ENCODE measurements at regions not wholly inside any gene's neighbourhood (a gene's known extent, or its start where the extent isn't known, plus 50 kb on each side); places are given as distances from the start of the nearest gene placed in this dataset.
"Not testable (repeated sequence)": the region's sequence is repeated elsewhere in the genome, so short reads cannot be mapped to it uniquely, and the experiment has no call there.

DNA sequence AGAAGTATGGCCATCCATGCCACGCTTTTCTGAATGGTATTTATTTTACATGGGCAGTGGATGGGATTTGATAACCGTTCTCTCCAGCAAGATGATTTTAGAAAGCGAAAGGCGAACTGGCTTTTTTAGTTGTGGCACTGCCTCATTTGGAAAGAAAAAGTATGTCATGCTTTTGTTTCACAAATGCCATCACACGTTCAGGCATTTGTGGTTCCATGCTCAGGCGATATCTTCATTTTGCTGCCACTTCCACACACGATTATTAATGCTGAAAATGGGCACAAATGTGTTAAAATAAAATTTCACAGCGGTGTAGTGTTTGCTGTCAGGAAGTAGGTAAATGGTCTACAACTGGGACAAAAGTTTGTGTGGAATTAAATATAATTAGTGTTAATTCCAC, 328.1 kb downstream of the BCL2L11 start:
- not testable (repeated sequence) for DNase-seq (ENCODE audit: low read depth)

DNA sequence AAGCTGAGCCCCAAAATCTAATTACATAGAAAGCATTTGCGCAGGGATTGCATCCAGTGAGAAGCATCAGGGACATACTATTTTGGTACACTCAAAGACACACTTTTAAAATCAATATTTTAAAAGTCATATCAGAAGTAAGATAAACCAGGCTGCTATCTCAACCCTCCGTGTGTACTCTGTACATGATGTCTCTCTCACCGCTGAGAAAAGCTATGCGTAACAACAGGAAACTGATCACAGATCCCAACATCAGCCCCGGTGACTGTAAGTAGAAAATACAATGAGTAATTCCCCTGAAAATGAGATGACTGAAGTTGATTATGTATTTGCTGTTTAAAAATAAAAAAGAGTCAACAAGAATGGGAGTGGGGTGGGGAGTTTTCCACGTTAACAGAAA, 329.8 kb downstream of the BCL2L11 start:
- not testable (repeated sequence) for DNase-seq (ENCODE audit: low read depth)

DNA sequence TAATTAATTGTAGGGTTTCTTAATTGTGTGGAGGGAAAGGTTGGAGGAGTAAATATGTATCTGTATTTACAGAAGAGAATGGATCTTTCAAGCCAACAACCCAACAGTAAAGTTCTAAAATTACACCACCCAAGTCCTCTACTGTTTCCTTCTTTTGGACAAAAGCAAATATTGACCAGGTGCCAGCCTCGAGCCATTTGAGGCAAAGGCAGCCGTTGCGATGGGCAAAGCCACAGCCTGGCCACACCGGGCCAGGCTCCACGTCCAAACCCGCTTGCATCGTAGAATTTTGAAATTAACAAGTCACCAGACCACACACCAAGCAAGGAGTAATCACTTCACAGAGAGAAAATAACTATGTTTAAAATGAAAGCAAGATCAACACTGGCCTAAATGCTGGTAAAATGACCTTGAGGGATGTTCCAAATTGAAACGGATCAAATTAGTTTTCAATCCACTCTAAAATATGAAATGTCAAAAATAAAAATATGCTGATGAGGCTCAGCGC, 331.0 kb downstream of the BCL2L11 start:
- not testable (repeated sequence) for DNase-seq (ENCODE audit: low read depth)

DNA sequence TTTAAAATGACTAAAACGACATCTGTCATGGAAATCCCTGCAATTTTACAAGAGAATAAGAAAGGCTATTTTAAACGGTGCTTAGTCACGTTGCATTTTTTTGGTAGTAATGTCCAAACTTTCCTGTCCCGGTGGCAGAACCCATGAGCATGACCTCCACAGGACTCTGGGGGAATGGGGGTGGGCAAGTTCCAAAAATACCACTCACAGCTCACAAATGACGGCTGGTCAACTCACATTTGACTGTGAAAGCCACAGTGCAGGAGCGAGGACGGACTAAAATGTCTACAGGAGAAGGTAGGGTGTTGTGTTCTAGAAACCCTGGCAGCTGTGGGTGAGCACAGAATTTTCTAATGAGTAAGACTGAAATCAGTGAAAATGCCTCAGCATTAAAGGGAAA, 331.5 kb downstream of the BCL2L11 start:
- DNase-seq (ENCODE audit: low read depth), result not testable (repeated sequence)

DNA sequence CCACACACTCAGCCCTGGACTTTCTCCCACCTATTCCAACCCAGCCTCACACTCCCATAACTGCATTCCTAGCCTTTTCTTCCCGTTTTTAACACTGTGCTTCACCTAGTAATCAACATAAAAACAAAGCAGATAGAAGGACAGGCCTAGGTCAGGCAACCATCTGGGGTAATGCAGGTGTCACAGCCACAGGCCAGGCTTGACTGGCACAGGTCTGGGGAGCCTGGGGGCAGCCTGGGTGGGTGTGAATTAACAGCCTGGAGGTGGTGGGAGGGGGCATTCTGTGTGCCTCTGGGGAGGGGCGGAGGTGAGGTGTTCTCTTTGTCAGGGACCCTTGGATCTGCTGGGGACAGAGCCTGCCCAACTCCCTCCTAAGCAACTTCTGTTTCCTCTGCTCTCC, 332.6 kb downstream of the BCL2L11 start:
- not testable (repeated sequence) for DNase-seq (ENCODE audit: low read depth)

DNA sequence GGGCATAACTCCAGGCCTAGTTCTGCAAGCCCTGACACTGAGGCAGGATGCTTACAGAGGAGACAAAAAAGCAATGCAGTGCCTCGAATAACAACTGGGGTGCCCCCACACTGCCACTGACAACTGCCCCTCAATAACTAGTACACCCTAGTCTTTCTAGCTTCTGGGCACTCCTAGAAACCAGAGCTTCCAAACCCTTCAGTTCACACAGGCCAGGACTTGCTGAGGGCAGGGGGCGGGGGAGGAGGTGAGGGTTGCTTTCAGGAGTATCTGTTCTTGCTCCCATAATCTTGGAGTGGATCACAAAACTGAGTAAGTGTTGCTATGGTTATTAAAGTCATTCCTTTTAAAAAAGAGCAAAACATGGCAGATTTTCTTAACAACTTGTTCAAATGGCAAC, 333.1 kb downstream of the BCL2L11 start:
- DNase-seq (ENCODE audit: low read depth), result not testable (repeated sequence)

DNA sequence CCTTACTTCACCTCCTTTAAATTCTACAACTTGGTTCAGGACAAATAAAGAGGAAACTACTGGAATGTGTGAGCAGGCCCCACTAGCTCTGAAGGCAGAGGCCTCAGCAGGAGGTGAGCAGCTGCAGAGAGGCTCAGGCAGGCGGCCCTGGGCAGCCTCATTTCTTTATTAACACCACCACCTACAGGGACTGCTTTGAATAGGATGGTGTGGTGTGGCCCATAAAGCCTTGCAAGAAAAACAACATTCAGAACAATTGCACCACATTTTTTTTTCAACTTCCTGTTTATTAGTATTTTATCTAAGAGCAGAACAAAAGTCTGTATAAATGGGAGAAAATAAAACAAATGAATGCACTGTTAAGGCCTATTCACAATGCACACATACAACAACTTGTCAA, 333.7 kb downstream of the BCL2L11 start:
- not testable (repeated sequence) for DNase-seq (ENCODE audit: low read depth)

DNA sequence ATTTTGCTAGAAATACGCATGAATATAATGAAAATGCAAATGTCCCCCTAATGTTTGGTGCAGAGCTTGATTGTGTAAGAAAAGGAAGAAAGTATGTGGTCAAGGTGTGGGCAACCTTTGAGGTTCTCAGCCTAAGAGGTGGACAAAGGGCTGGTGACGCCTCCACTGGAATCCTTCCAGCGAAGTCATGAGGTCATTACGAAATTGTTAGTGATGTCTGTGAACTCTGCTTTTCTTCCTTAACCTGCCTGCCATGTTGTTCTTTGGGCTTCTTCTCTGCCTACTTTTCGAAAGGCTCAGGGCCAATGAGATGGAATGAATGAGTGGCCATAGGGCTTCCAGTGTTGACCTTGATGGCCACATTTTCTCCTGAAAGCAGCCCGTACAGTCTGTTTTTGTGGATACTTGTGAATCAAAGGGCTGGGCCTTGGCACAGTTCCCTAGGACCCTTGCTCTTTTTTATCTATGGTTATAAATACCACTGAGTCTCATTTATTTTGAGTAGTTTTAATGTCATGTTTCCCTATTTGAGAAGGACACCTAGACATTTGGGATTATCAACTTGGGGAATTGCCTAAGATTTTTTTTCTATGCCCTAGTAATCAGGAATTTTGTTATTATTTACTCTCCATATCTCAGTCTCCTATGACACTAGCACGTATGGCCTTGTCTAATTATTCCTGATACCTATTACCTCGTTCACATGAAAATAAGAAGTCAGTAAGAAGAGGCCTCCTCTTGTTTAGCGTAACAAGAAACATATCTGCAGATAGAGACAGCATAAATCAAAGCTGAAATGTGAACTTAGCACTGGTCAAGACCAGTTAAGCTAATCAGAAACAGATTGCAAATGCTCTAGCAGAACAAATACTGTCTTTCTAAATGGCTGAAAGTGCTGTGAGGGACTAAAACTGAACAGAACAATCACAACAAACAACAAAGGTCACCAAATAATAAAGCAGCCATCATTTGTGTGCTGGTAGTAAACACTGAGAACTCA, 334.6 kb downstream of the BCL2L11 start:
- not testable (repeated sequence) for DNase-seq (ENCODE audit: low read depth)

DNA sequence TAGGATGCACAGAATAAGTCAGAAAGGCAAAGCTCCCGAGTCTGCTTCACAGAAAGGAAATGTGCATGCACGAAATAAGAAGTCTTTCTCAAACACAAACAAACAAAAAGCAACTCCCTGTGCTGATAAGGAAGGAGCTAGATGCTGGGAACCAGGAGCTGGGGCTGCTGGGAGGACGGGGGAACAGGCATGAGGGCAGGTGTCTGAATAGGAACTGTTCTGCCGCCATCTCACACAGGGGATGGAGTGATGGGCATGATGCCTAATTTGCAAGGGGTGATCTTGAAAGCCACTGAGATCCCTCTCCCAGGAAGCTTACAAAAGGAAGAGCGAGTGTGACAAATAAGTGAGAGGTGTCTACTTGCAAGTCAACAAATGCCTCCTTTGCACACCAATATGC, 336.5 kb downstream of the BCL2L11 start:
- DNase-seq (ENCODE audit: low read depth), result not testable (repeated sequence)

DNA sequence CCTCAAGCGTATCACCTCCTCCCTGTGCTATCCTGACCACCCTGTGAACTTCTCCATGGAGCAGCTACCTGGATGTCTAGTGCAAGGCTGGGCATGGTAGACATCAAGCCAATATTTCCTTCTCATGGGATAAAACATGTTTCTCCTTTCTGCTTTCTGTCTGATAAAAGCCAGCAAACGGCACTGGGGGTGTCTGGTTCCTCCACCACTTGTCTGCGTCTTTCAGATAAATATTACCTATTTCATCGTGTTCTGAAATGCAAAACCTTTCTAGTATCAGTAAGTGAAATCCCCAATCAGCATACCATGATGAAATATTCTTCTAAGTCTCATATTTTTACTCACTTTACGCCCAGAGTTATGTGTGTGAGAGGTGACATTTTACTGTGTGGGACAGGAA, 340.2 kb downstream of the BCL2L11 start:
- DNase-seq (ENCODE audit: low read depth), result not testable (repeated sequence)

DNA sequence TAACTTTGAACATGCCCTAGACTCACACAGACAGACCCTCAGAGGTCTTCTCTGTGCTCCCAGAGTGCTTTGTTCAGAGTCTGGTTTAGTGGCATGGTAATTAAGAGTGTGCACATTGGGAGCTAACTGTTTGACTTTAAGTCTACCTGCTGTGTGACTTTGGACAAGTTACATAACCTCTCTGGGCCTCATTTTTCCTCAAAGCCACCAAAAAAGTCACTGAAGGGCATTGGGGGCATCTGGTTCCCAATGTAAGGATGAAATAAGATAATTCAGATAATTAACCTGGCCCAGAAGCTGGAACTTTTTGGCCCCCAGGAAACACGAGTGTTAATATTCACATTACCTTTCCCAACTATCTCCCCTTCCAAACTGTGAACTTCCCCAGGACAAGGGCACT, 341.1 kb downstream of the BCL2L11 start:
- DNase-seq (ENCODE audit: low read depth), result not testable (repeated sequence)

DNA sequence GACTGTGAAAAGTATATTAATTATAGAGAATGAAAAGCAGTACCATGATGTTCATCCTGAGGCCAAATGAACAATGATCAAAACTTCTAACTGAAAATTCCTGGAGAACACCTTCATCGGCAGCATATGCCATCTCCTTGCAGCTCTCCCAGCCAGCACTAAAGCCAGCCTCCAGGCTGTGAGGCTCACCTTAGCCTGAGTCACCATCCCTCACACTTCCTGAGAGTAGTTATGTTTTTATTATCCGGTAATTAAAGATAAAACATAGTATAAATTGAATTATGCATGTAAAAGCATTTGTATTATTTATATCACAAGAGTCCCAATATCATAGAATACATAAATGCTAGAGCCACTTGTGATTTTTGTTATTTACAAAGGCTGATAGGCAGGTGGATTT, 341.9 kb downstream of the BCL2L11 start:
- DNase-seq (ENCODE audit: low read depth), result not testable (repeated sequence)

DNA sequence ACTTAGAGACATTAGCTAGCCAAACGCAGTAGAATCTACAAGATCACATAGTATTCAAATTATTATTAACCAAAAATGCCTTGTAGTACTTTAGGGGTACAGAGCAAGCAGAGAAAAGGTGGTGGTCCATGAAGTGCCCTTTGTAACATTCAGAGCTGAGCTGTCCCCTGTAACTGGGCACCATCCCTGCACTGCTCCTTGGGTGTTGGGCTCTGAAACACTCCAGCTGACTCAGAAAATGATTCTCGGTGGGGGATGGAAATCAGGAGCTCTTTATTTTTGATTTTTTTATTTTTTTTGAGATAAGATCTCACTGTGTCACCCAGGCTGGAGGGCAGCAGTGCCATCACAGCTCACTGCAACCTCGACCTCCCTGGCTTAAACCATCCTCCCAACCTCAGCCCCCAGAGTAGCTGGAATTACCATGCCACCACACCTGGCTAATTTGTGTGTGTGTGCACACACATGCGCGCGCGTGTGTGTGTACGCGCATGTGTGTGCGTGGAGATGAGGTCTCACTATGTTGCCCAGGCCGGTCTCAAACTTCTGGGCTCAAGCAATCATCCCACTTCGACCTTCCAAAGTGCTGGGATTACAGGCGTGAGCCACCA, 342.6 kb downstream of the BCL2L11 start:
- not testable (repeated sequence) for DNase-seq (ENCODE audit: low read depth)

DNA sequence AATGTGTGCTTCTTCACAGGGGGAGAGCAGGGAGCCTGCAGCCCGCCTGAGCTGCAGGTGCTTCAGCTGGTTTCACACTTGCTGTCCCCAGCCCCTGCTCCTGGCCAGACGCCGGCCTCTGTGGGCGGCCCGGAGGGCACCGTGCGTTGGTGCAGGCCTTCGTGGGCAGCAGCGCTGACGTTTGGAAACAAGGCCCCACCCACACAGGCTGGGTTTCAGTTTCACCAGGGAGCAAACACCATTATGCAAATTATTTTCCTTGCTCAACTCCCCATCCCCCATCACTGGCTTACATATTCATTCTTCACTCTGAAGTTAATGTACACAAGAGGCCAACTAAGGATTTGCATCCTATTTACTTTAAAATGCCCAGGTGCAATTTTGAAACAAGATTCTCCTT, 343.2 kb downstream of the BCL2L11 start:
- DNase-seq (ENCODE audit: low read depth), result not testable (repeated sequence)

DNA sequence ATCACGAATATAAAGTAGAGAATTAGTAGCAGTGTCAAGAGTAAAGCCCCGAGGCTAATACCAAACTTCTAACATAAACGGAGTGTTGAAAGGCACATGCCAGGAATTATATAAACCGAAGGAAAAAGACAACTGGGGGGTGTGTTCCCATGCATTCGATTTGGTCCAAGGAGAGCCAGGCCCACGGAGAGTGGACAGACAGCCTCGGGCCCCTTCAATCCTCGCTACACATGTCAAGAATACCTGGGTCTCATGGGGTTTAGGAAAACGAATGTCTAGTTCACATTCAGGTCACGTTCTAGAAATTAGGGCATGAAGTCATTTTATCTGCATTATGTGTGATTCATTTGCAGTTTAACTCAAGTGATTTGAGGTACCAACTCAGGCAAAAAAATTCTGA, 343.7 kb downstream of the BCL2L11 start:
- not testable (repeated sequence) for DNase-seq (ENCODE audit: low read depth)

DNA sequence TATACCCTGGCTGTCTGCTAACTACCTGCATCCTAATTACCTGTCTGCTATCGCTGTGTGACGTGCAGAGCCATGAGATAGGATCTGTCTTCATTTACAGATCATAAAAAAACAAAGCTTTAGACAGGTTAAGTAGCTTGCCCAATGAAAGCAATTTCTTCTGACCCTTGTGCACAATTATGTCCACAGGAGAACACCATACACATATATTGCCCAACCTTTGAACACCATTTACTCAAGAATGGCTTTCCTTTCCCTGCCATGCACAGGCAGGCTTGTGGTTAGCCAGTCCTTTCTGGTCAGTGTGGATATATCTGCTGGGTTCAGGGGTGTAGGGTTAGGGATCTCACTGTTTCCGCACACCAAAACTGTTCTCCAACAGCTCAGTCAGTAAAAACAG, 344.8 kb downstream of the BCL2L11 start:
- not testable (repeated sequence) for DNase-seq (ENCODE audit: low read depth)

DNA sequence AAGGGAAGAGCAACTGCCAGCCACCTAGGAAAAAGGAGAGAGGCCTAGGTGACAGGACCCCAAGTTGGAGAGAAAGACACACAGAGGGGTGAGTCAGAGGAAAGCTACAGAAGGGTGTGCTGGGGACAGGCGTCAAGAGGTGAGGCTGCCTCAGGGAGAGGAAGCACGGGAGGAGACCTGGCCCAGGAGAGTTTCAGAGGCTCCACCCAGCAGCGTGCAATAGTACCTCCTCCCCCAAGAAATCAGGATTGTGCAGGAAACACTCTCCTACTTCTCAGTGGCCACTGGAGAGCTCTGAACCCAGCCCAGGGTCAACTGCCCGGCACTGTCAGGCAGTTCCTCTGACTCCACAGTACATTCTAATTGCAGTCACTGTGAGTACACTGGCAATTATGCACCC, 346.0 kb downstream of the BCL2L11 start:
- DNase-seq (ENCODE audit: low read depth), result not testable (repeated sequence)

DNA sequence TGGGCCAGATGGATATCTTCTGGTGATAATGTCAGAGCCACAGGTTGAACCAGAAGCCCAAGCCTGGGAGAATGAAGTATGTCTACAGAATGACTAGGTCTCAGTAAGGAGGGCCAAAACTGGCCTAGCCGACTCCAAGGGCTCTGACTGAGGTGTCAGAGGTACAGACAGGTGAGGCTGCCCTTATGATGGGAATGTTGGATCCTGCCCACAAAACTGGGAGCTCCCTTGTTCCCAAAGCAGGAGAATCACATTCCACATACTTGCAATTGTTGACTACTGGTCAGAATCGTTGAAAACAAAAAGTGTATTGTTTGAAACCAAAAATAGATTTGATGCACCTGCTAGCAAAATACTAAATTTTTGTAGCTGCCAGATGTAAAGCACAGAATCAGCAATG, 350.2 kb downstream of the BCL2L11 start:
- DNase-seq (ENCODE audit: low read depth), result not testable (repeated sequence)

DNA sequence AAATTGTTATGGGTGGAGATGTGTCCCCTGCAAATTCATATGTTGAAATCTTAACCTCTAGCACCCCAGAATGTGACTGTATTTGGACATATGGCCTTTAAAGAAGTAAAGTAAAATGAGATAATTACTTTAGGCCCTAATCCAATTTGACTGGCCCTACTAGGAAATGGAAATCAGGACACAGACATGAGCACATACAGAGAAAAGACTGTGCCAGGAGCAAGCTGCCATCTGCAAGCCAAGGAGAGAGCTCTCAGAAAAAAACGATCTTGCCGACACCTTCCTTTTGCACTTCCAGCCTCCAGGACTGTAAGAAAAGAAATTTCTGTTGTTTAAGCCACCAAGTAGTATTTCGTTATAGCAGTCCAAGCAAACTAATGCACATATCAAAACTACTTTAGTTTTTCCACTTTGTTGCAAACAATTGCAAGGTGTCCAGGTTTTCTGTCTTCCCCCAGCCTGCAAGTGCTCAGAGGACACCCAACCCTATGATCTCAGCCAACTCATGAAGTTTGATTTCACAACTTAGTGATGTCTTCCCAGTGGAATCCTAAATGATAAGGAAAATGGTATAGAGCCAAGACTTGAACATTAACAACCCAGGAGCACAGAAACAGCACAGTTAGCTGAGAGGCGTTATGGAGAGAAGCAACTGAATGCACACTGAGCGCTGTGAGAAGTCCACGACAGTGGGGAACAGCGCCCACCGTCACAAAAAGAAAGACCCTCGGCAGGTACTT, 351.2 kb downstream of the BCL2L11 start:
- DNase-seq (ENCODE audit: low read depth), result not testable (repeated sequence)

DNA sequence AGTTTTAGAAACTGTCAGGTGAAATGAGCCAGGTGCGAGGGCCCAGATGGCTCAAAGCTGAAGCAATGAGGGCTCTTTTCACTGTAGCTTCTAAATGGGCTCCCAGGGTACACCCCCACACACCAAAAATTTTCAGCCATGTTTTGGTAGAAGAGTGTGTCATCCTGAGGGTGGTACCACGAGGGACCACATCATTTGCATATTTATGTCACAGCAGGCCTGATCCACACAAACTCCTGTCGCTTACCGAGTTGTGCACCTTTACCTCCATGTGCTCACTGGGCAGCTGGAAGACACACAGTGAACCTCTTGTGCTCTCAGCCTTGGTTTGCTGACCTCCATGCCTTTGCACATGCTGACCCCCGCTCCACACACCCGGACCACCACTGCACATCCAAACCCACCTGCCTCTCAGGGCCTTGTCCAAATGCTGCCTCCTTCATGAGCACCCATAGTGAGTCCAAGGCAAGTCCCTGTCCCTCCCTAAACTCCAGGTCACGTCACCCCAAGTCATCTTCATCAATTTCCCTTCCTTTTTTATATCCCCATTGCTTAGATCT, 352.2 kb downstream of the BCL2L11 start:
- not testable (repeated sequence) for DNase-seq (ENCODE audit: low read depth)

DNA sequence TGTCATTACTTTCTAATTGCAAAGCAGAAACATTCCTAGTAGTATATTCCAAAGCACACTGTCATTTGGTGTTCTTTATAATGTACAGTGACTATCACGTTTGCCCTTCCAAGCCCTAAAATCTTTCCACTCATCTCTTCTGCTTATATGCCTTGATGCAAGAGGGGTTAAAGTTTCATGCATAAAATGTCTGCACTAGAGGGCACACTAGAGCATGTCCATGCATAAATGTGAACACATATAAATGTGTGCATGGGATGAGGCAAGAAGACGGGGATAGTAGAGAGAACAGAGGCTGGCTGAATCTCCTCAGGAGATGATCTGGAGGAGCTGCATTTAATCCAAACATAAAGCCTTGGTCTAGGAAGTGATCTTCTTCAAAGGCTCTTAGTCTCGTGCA, 352.8 kb downstream of the BCL2L11 start:
- not testable (repeated sequence) for DNase-seq (ENCODE audit: low read depth)

DNA sequence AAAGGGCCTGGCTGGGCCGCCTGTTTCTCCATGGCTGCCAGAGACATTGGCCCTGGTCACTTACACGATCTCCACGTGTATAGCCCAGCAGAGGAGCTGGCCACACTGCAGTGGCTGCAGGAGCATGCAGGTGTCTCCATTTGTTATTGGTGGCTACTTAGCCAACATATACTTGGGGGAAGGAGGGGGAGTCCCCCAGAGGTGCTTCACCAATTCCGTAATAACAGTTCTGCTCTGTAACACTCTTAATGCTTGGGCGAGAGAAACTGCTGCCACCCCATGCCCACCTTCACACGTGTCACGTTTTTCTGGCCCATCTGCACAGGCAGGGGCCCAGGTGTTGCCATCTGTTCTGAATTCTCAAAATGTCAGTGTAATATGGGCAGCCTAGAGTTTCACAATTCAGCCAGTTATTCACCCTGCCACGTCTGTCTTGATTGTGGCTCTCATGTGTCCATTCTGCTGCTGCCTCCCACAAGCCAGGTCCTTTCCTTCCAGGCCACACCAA, 353.5 kb downstream of the BCL2L11 start:
- not testable (repeated sequence) for DNase-seq (ENCODE audit: low read depth)
